HepG2 (cell line): ENCODE measurements at regions not wholly inside any gene's neighbourhood (a gene's known extent, or its start where the extent isn't known, plus 50 kb on each side); places are given as distances from the start of the nearest gene placed in this dataset.

Experiments used
- AKAP8 ChIP-seq: sonication (generic); formaldehyde crosslinking; IDR thresholded peaks from 2 replicates; pipeline ENCODE4 v1.5.1; 2020; ENCODE audit warnings: mild to moderate bottlenecking, missing genetic modification reagents
- ATF2 ChIP-seq: sonication (generic); formaldehyde crosslinking; IDR thresholded peaks from 2 replicates; pipeline ENCODE4 v1.4.0; 2020; ENCODE audit warnings: missing genetic modification reagents
- ATF5 ChIP-seq: sonication (generic); formaldehyde crosslinking; IDR thresholded peaks from 2 replicates; pipeline ENCODE4 v1.4.0; 2020; ENCODE audit warnings: mild to moderate bottlenecking, low read depth, missing genetic modification reagents
- CC2D1A ChIP-seq: sonication (generic); formaldehyde crosslinking; IDR thresholded peaks from 2 replicates; pipeline ENCODE4 v1.8.1; 2023; ENCODE audit warnings: mild to moderate bottlenecking, missing genetic modification reagents
- FOXP1 ChIP-seq, 2 experiments: fragments of 450-650 bp in 1 of 2; IDR thresholded peaks; 2 replicates each; pipeline ENCODE4 v1.6.1; 2017 to 2018; ENCODE audit warnings: antibody characterized with exemption in 1 of 2
- GATA4 ChIP-seq: sonication (generic); IDR thresholded peaks from 2 replicates; pipeline ENCODE4 v1.6.1; 2016; ENCODE audit warnings: antibody characterized with exemption, low read depth, borderline replicate concordance
- HOXA3 ChIP-seq: sonication (generic); formaldehyde crosslinking; IDR thresholded peaks from 2 replicates; pipeline ENCODE4 v1.5.0; 2020; ENCODE audit warnings: missing genetic modification reagents
- JUND ChIP-seq: sonication (generic); formaldehyde crosslinking; IDR thresholded peaks from 2 replicates; pipeline ENCODE4 v1.8.0; 2022; ENCODE audit warnings: mild to moderate bottlenecking, missing genetic modification reagents
- KDM6A ChIP-seq: IDR thresholded peaks from 2 replicates; pipeline ENCODE4 v1.6.1; 2016; ENCODE audit warnings: low read depth
- MEIS1 ChIP-seq: sonication (generic); formaldehyde crosslinking; IDR thresholded peaks from 2 replicates; pipeline ENCODE4 v1.9.0; 2021; ENCODE audit warnings: mild to moderate bottlenecking, missing genetic modification reagents, moderate library complexity, borderline replicate concordance
- MIXL1 ChIP-seq: IDR thresholded peaks from 2 replicates; pipeline ENCODE4 v1.6.1; 2016
- MYC ChIP-seq: sonication (generic); formaldehyde crosslinking; IDR thresholded peaks from 2 replicates; pipeline ENCODE4 v1.9.0; 2021; ENCODE audit warnings: missing genetic modification reagents, borderline replicate concordance
- NFRKB ChIP-seq: fragments of 450-650 bp; IDR thresholded peaks from 2 replicates; pipeline ENCODE4 v1.6.1; 2017
- NR2F1 ChIP-seq, 2 experiments: fragments of 450-650 bp in 1 of 2; formaldehyde crosslinking in 1 of 2; IDR thresholded peaks; 2 replicates each; pipeline versions ENCODE4 v1.5.0 to v1.6.1; 2016 to 2020; ENCODE audit warnings: mild to moderate bottlenecking in 1 of 2, missing compliant biosample characterization in 1 of 2, missing genetic modification reagents in 1 of 2, moderate library complexity in 1 of 2
- ONECUT2 ChIP-seq: sonication (generic); formaldehyde crosslinking; IDR thresholded peaks from 2 replicates; pipeline ENCODE4 v1.4.0; 2020; ENCODE audit warnings: missing genetic modification reagents
- TARDBP ChIP-seq: sonication (generic); formaldehyde crosslinking; IDR thresholded peaks from 2 replicates; pipeline ENCODE4 v1.8.0; 2022; ENCODE audit warnings: mild to moderate bottlenecking, missing genetic modification reagents
- TBX3 ChIP-seq: fragments of 450-650 bp; IDR thresholded peaks from 2 replicates; pipeline ENCODE4 v1.6.1; 2017; ENCODE audit warnings: antibody characterized with exemption, mild to moderate bottlenecking, inconsistent platforms, borderline replicate concordance
- XRCC5 ChIP-seq: fragments of 200-400 bp; formaldehyde crosslinking; optimal IDR thresholded peaks from 2 replicates; pipeline ENCODE3; 2017; ENCODE audit warnings: mild to moderate bottlenecking, low read length
- ZC3H13 ChIP-seq: sonication (generic); formaldehyde crosslinking; IDR thresholded peaks from 2 replicates; pipeline ENCODE4 v1.8.1; 2023; ENCODE audit warnings: mild to moderate bottlenecking, missing genetic modification reagents, moderate library complexity
- ZNF251 ChIP-seq: sonication (generic); formaldehyde crosslinking; IDR thresholded peaks from 2 replicates; pipeline ENCODE4 v1.9.0; 2021; ENCODE audit warnings: mild to moderate bottlenecking, missing genetic modification reagents
- ZNF292 ChIP-seq: sonication (generic); formaldehyde crosslinking; IDR thresholded peaks from 2 replicates; pipeline ENCODE4 v1.8.1; 2022; ENCODE audit warnings: mild to moderate bottlenecking, low read depth, missing genetic modification reagents, borderline replicate concordance
- ZNF331 ChIP-seq: sonication (generic); formaldehyde crosslinking; IDR thresholded peaks from 2 replicates; pipeline ENCODE4 v1.4.0; 2020; ENCODE audit warnings: missing genetic modification reagents
- ZNF350 ChIP-seq: sonication (generic); formaldehyde crosslinking; IDR thresholded peaks from 2 replicates; pipeline ENCODE4 v1.4.0; 2020; ENCODE audit warnings: mild to moderate bottlenecking, low read depth, missing genetic modification reagents, borderline replicate concordance
- ZNF574 ChIP-seq: sonication (generic); formaldehyde crosslinking; IDR thresholded peaks from 2 replicates; pipeline ENCODE4 v1.4.0; 2020; ENCODE audit warnings: missing genetic modification reagents
- TF ChIP-seq, protein P1 (sequence below): sonication (generic); formaldehyde crosslinking; IDR thresholded peaks from 2 replicates; pipeline ENCODE4 v1.5.1; 2020; ENCODE audit warnings: mild to moderate bottlenecking, missing genetic modification reagents, moderate library complexity

DNA sequence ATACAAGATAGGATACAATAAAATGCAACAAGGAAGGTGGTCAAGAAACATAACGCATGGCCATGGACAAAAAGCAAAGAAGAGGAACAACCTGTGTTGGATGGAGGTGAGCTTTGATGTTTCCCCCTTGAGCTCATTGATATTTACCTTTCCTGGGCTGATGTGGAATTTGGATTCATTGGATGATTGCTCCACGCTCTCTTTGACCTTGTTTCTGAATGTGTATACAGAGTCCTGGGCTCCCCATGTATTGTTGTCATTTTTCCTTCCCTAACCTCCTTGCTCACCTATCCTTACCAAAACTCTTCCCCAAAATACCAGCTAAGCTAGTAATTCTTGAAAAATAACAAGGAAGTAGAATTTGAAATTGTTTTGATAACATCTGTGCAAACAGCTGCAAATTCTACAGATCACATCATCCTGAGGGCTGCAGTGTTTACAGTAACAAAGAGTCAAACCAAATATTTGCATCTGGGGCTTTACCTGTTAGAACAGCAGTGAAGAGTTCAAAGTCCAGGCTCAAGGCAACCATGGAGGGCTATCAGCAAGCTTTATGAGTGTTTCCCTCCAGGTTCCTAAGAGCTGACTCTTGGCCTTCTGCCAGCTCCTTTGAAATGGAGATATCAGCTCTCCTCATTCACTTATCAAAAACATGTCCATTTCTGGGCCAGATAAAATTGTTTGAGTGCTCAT is 214.3 kb upstream of the MARCKS start (continued):
- 0 out of 2 replicates have a peak, but pooled peaks have one; percentile 52 for TF ChIP-seq MYC (CRISPR knock-in tag)
- peak; percentile 82 for TF ChIP-seq ATF2 (CRISPR knock-in tag)
- peak; percentile 69; the same call in 1 of the 2 replicates for TF ChIP-seq JUND (CRISPR knock-in tag)
- TF ChIP-seq CC2D1A (CRISPR knock-in tag), result no peak
- TF ChIP-seq ZNF574 (CRISPR knock-in tag), result peak; percentile 75
- TF ChIP-seq FOXP1 (IDR thresholded peaks at IDR 0.05), result peak; percentile 95
- peak; percentile 92 for TF ChIP-seq FOXP1 (CRISPR knock-in tag; IDR thresholded peaks at IDR 0.05)
- TF ChIP-seq HOXA3 (CRISPR knock-in tag), result peak; percentile 75
- no peak for TF ChIP-seq ZNF251 (CRISPR knock-in tag)
- no peak for TF ChIP-seq ZNF350 (CRISPR knock-in tag)
- no peak for TF ChIP-seq NFRKB
- TF ChIP-seq TBX3, result peak; percentile 96
- peak; percentile 83 for TF ChIP-seq ZNF292 (CRISPR knock-in tag)
- TF ChIP-seq, protein P1, sequence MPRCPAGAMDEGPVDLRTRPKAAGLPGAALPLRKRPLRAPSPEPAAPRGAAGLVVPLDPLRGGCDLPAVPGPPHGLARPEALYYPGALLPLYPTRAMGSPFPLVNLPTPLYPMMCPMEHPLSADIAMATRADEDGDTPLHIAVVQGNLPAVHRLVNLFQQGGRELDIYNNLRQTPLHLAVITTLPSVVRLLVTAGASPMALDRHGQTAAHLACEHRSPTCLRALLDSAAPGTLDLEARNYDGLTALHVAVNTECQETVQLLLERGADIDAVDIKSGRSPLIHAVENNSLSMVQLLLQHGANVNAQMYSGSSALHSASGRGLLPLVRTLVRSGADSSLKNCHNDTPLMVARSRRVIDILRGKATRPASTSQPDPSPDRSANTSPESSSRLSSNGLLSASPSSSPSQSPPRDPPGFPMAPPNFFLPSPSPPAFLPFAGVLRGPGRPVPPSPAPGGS (CRISPR knock-in tag), result peak; percentile 61; the same call in 1 of the 2 replicates
- no peak for TF ChIP-seq ZC3H13
- peak; percentile 99 for TF ChIP-seq KDM6A (CRISPR knock-in tag)
- peak; percentile 81; the same call in 1 of the 2 replicates for TF ChIP-seq TARDBP (CRISPR knock-in tag)
- TF ChIP-seq GATA4, result peak; percentile 94
- TF ChIP-seq MEIS1 (CRISPR knock-in tag), result peak; percentile 34; the same call in 1 of the 2 replicates
- peak; percentile 66 to 90; a peak in 3 of 4 replicates for TF ChIP-seq NR2F1 (CRISPR knock-in tag; IDR thresholded peaks at IDR 0.05)
- TF ChIP-seq ONECUT2 (CRISPR knock-in tag), result peak; percentile 60; the same call in 1 of the 2 replicates
- TF ChIP-seq XRCC5, result no peak
- TF ChIP-seq AKAP8, result 0 out of 2 replicates have a peak, but pooled peaks have one; percentile 17
- no peak for TF ChIP-seq ATF5 (CRISPR knock-in tag)
- peak; percentile 8; the same call in 1 of the 2 replicates for TF ChIP-seq ZNF331 (CRISPR knock-in tag)
- TF ChIP-seq MIXL1 (CRISPR knock-in tag), result peak; percentile 91
